Osteoblast (primary cell): ENCODE measurements at regions not wholly inside any gene's neighbourhood (a gene's known extent, or its start where the extent isn't known, plus 50 kb on each side); places are given as distances from the start of the nearest gene placed in this dataset.

Source experiments
- DNase-seq: peaks from one replicate; pipeline ENCODE4 v3.0.0; 2011; ENCODE audit warnings: low spot score, mixed read lengths; ENCODE audit not compliant: insufficient read length; ENCODE audit errors: missing footprints
- H2AFZ ChIP-seq: 2 replicates; pipeline ENCODE4 v1.6.0; 2011; ENCODE audit warnings: mild to moderate bottlenecking, low read length
- H3K27ac ChIP-seq: 2 replicates; pipeline ENCODE4 v1.5.1; 2011; ENCODE audit warnings: mild to moderate bottlenecking, low read depth, low read length, moderate library complexity
- H3K27me3 ChIP-seq: 2 replicates; pipeline ENCODE4 v1.6.0; 2012; ENCODE audit warnings: mild to moderate bottlenecking, control low read depth, inconsistent platforms, low read length, moderate library complexity; ENCODE audit not compliant: insufficient read depth
- H3K36me3 ChIP-seq: 2 replicates; pipeline ENCODE4 v1.5.1; 2011; ENCODE audit warnings: mild to moderate bottlenecking, low read length, control low read depth, moderate library complexity; ENCODE audit not compliant: insufficient read depth
- H3K4me1 ChIP-seq: 2 replicates; pipeline ENCODE4 v1.5.1; 2011; ENCODE audit warnings: mild to moderate bottlenecking, low read length, control low read depth, moderate library complexity; ENCODE audit not compliant: insufficient read depth
- H3K4me2 ChIP-seq: 2 replicates; pipeline ENCODE4 v1.6.0; 2011; ENCODE audit warnings: mild to moderate bottlenecking, low read length; ENCODE audit not compliant: insufficient read depth
- H3K4me3 ChIP-seq: fragments of 200-600 bp; sonication (generic); 3 replicates; pipeline ENCODE4 v1.5.1; 2012; ENCODE audit warnings: mild to moderate bottlenecking, low read length, inconsistent platforms; ENCODE audit not compliant: insufficient read depth
- H3K79me2 ChIP-seq: 2 replicates; pipeline ENCODE4 v1.6.0; 2012; ENCODE audit warnings: mild to moderate bottlenecking, low read length, control low read depth, inconsistent platforms; ENCODE audit not compliant: insufficient read depth
- H3K9me3 ChIP-seq: 2 replicates; pipeline ENCODE4 v1.5.1; 2011; ENCODE audit warnings: low read depth, low read length, control low read depth
- H4K20me1 ChIP-seq: 2 replicates; pipeline ENCODE4 v1.6.0; 2012; ENCODE audit warnings: mild to moderate bottlenecking, low read length, control low read depth; ENCODE audit not compliant: insufficient read depth
- TF ChIP-seq, protein P1 (sequence below): IDR thresholded peaks from 2 replicates; pipeline ENCODE4 v1.5.1; 2011; ENCODE audit warnings: mild to moderate bottlenecking, low read depth, low read length, moderate library complexity; ENCODE audit errors: extremely low read depth

DNA sequence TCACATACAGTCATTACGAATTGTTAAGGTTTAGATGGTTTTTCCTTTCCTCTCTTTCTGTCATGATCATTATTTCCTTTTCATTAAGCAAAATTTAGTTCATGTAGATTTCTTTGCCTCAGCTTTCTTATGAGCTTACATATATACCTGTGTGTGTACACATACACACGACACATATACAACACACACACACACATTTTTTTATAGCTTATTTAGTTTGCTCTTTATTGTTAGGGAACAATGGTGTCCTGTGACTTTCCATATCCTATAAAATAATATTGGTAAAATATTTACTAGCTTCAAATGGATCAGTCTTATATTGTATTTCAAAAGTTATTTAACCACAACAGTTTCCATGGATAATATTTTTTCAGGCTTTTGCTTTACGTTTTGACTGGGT lies 840.7 kb downstream of the PCDH18 start:
- Histone ChIP-seq H2AFZ (no peak overlapping the region), H3K4me2 (no peak overlapping the region), H3K79me2 (no peaks in the 10 kb centered on the region), H3K27me3 (no peaks in the 10 kb centered on the region), H3K9me3 (no peaks in the 10 kb centered on the region), H3K4me1 (no peaks in the 10 kb centered on the region), H3K27ac (no peak overlapping the region), H3K36me3 (no peaks in the 10 kb centered on the region), H4K20me1 (no peaks in the 10 kb centered on the region), H3K4me3 (no peak overlapping the region)
- no peak for DNase-seq
- TF ChIP-seq, protein P1, sequence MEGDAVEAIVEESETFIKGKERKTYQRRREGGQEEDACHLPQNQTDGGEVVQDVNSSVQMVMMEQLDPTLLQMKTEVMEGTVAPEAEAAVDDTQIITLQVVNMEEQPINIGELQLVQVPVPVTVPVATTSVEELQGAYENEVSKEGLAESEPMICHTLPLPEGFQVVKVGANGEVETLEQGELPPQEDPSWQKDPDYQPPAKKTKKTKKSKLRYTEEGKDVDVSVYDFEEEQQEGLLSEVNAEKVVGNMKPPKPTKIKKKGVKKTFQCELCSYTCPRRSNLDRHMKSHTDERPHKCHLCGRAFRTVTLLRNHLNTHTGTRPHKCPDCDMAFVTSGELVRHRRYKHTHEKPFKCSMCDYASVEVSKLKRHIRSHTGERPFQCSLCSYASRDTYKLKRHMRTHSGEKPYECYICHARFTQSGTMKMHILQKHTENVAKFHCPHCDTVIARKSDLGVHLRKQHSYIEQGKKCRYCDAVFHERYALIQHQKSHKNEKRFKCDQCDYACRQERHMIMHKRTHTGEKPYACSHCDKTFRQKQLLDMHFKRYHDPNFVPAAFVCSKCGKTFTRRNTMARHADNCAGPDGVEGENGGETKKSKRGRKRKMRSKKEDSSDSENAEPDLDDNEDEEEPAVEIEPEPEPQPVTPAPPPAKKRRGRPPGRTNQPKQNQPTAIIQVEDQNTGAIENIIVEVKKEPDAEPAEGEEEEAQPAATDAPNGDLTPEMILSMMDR, result no peak

- Histone ChIP-seq H3K27me3 (no peaks in the 10 kb centered on the region), H3K4me2 (no peak overlapping the region), H3K79me2 (no peaks in the 10 kb centered on the region), H2AFZ (no peak overlapping the region), H3K36me3 (no peaks in the 10 kb centered on the region), H3K4me3 (no peak overlapping the region), H3K4me1 (no peaks in the 10 kb centered on the region), H4K20me1 (no peaks in the 10 kb centered on the region), H3K27ac (no peak overlapping the region), H3K9me3 (no peaks in the 10 kb centered on the region)
- no peak for DNase-seq
- TF ChIP-seq, protein P1, result no peak
Measured at GRCh38 chr4:136690360-136690759, 841.9 kb downstream of the PCDH18 start.

DNA sequence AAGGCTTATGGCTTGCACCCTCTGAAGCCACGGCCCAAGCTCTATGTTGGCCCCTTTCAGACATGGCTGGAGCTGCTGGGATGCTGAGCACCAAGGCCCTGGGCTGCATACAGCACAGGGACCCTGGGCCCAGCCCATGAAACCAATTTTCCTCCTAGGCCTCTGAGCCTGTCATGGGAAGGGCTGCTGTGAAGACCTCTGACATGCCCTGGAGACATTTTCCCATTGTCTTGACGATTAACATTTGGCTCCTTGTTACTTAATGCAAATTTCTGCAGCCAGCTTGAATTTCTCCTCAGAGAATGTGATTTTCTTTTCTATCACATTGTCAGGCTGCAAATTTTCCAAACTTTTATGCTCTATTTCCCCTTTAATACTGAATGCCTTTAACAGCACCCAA lies 844.7 kb downstream of the PCDH18 start:
- Histone ChIP-seq H3K79me2 (no peaks in the 10 kb centered on the region), H3K36me3 (no peaks in the 10 kb centered on the region), H3K4me2 (no peak overlapping the region), H4K20me1 (no peaks in the 10 kb centered on the region), H3K27ac (no peak overlapping the region), H2AFZ (no peak overlapping the region), H3K4me1 (no peaks in the 10 kb centered on the region), H3K27me3 (no peaks in the 10 kb centered on the region), H3K4me3 (no peak overlapping the region), H3K9me3 (no peaks in the 10 kb centered on the region)
- TF ChIP-seq, protein P1, result no peak
- DNase-seq, result no peak

DNA sequence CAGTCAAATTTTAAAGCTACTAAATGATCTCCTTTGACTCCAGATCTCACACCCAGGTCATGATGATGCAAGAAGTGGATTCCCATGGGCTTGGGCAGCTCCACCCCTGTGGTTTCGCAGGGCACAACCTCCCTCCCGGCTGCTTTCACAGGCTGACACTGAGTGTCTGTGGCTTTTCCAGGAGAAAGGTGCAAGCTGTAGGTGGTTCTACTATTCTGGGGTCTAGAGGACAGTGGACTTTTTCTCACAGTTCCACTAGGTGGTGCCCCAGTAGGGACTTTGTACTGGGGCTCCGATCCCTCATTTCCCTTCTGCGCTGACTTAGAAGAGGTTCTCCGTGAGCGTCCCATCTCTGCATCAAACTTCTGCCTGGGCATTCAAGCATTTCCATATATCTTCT lies 845.2 kb downstream of the PCDH18 start:
- Histone ChIP-seq H3K4me3 (no peak overlapping the region), H3K27ac (no peak overlapping the region), H3K4me2 (no peak overlapping the region), H4K20me1 (no peaks in the 10 kb centered on the region), H3K9me3 (no peaks in the 10 kb centered on the region), H3K36me3 (no peaks in the 10 kb centered on the region), H3K4me1 (no peaks in the 10 kb centered on the region), H2AFZ (no peak overlapping the region), H3K79me2 (no peaks in the 10 kb centered on the region), H3K27me3 (no peaks in the 10 kb centered on the region)
- TF ChIP-seq, protein P1, result no peak
- no peak for DNase-seq
